Mucosa of rectum (tissue), 2 donors: ENCODE measurements at regions not wholly inside any gene's neighbourhood (a gene's known extent, or its start where the extent isn't known, plus 50 kb on each side); places are given as distances from the start of the nearest gene placed in this dataset.

ENCODE experiments used
- H3K27ac ChIP-seq, 2 donors: one replicate each; pipeline ENCODE4 v1.7.0; 2013; ENCODE audit warnings: inconsistent platforms in 2 of 2, low read depth in 2 of 2, low read length in 2 of 2
- H3K27me3 ChIP-seq, 2 donors: one replicate each; pipeline ENCODE4 v1.7.0; 2013; ENCODE audit warnings: low read length in 2 of 2; ENCODE audit not compliant: control insufficient read depth in 2 of 2, insufficient read depth in 2 of 2
- H3K36me3 ChIP-seq, 2 donors: one replicate each; pipeline ENCODE4 v1.7.0; 2013; ENCODE audit warnings: low read length in 2 of 2; ENCODE audit not compliant: control insufficient read depth in 2 of 2, insufficient read depth in 2 of 2
- H3K4me1 ChIP-seq, 2 donors: one replicate each; pipeline ENCODE4 v1.7.0; 2013; ENCODE audit warnings: low read length in 2 of 2, mild to moderate bottlenecking in 1 of 2; ENCODE audit not compliant: control insufficient read depth in 2 of 2, insufficient read depth in 2 of 2
- H3K4me3 ChIP-seq, 2 donors: one replicate each; pipeline ENCODE4 v1.7.0; 2013; ENCODE audit warnings: low read length in 2 of 2
- H3K9ac ChIP-seq, 2 donors: one replicate each; pipeline ENCODE4 v1.7.0; 2013; ENCODE audit warnings: low read length in 2 of 2, low read depth in 1 of 2, mild to moderate bottlenecking in 1 of 2
- H3K9me3 ChIP-seq, 2 donors: one replicate each; pipeline ENCODE4 v1.7.0; 2013; ENCODE audit warnings: low read length in 2 of 2; ENCODE audit not compliant: control insufficient read depth in 2 of 2
- donor health status: healthy.
- donor health status: Normal muscosa, but diverticular disease.

DNA sequence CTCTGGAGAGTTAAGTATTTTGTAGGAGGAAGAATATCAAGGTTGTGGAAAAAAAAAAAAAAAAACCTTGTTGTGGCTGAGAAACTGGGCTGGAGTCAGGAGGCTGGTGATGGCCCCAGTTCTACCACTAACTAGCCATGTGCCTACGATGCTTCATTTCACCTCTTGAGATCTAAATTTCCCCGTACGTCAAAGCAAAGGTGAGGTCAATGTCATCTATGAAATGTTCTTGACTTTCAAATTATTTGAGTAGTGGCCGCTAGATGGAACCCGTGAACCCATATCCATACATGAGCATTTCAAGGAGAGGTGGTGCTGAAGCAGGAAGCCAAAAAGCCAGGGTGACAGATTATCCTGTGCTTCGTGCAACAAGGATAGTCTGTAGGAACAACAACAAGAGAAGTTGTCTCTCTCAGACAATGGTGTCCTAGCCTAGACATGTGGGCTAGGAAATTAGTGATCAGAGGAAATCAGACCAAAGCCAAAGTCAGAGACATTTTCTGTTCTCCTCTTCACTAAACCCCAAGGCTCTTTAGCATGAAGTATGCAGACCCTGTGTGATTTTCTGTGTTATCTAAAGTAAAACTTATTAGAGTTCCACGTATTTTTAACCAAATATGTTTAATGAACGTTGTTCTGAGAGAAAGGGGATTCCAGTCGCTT, 95.5 kb upstream of the ETV6 start:
- no peaks in the 10 kb centered on the region for H3K36me3 ChIP-seq
- H3K27ac ChIP-seq: no peak overlapping the region
- peaks cover 3 to 8% of the 10 kb centered on the region in 2 donors for H3K4me1 ChIP-seq
- H3K27me3 ChIP-seq: no peaks in the 10 kb centered on the region
- no peak overlapping the region for H3K4me3 ChIP-seq
- H3K9me3 ChIP-seq: no peaks in the 10 kb centered on the region
- no peak overlapping the region for H3K9ac ChIP-seq

DNA sequence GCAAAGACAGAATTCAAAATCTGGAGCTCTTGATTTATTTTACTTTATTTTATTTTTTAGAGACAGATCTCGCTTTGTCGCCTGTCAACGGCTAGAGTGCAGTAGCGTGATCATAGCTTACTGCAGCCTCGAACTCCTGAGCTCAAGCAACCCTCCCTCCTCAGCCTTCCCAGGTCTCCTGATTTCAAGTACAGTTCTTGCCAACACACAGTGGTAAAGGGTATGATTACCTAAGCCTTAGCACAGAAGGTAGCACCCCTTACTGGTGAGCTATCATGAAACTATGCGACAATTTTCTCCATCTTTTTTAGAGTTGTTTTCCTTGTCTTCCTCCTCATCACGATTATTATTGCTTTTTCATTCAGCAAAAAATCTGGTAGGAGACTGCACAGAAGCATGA, 94.3 kb upstream of the ETV6 start:
- H3K27ac ChIP-seq: no peak overlapping the region
- H3K9ac ChIP-seq: no peak overlapping the region
- H3K9me3 ChIP-seq: no peaks in the 10 kb centered on the region
- no peaks in the 10 kb centered on the region for H3K27me3 ChIP-seq
- no peak overlapping the region for H3K4me3 ChIP-seq
- H3K4me1 ChIP-seq: peaks cover 3 to 8% of the 10 kb centered on the region in 2 donors
- H3K36me3 ChIP-seq: no peaks in the 10 kb centered on the region

DNA sequence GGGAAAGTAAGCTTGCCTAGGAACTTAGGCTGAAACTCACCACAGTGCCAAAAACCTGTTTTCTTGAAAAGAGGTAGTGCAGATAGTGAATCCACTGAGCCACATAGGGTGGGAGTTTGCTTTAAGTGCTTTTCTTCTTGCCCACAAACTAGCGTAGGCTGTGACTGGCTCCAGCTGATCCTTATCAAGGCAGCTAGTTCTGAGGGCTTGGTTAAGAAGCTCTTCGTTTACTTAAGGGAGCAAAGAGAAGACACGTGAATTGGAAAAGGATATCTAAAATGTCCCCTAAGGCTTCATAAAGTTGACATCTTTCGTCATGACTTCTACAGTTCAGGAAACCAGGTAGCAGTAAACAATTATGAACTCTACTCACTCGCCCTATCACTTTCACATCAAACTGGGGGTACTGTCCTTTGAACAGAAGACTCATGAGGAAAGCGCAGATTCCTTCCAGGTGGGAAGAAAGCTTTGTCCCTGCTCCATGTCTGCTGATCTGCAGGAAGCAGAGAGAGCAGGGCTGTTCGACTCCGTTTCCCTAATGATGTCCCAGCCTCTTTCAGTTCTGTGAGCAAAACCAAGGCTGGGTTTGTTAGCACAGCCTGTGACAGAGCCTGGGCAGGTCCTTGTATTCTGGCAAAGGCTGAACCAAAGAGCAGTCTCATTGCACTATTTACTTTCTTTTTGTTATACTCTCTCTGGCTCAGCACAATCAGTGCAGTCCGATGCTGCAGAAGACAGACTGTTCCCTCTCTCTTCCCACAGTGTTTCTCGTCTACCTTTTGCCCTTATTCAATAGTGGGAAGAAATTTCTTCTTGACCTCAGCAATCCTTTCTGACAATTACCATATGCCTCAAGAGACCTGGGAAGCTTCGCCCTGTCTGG, 93.5 kb upstream of the ETV6 start:
- Histone ChIP-seq H3K9ac (peak overlapping the region; percentile 5 to 56), H3K4me3 (peak overlapping the region; percentile 60 to 73)

DNA sequence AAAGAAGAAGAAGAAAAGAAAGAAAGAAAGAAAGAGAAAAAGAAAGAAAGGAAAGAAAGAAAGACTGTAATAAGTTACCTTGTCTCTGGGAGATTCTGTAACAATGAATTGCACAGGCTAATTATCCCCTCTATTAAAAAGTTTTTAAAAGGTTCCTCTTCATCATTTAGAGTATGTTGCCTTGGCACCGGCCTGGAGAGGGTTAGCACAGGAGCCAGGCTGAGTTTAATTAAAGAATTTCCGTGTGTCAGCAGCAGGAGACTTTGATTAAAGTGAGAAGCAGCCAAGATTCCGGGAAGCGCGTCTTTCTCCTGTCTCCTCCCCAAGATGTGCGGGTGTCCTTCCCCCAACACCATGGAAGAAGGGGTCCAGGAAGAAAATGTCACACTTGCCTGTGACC, 92.8 kb upstream of the ETV6 start:
- peak overlapping the region in 1 of 2 donors; percentile 60 for H3K4me3 ChIP-seq
- peaks cover 3 to 8% of the 10 kb centered on the region in 2 donors for H3K4me1 ChIP-seq
- H3K9ac ChIP-seq: no peak overlapping the region
- no peaks in the 10 kb centered on the region for H3K36me3 ChIP-seq
- no peaks in the 10 kb centered on the region for H3K27me3 ChIP-seq
- peak overlapping the region in 1 of 2 donors; percentile 3 for H3K27ac ChIP-seq
- H3K9me3 ChIP-seq: no peaks in the 10 kb centered on the region

More for the DNA sequence above, 93.5 kb upstream of the ETV6 start:
- Histone ChIP-seq H3K4me1 (peaks cover 3 to 8% of the 10 kb centered on the region in 2 donors), H3K27me3 (no peaks in the 10 kb centered on the region), H3K36me3 (no peaks in the 10 kb centered on the region), H3K27ac (peak overlapping the region; percentile 3 to 59), H3K9me3 (no peaks in the 10 kb centered on the region)

DNA sequence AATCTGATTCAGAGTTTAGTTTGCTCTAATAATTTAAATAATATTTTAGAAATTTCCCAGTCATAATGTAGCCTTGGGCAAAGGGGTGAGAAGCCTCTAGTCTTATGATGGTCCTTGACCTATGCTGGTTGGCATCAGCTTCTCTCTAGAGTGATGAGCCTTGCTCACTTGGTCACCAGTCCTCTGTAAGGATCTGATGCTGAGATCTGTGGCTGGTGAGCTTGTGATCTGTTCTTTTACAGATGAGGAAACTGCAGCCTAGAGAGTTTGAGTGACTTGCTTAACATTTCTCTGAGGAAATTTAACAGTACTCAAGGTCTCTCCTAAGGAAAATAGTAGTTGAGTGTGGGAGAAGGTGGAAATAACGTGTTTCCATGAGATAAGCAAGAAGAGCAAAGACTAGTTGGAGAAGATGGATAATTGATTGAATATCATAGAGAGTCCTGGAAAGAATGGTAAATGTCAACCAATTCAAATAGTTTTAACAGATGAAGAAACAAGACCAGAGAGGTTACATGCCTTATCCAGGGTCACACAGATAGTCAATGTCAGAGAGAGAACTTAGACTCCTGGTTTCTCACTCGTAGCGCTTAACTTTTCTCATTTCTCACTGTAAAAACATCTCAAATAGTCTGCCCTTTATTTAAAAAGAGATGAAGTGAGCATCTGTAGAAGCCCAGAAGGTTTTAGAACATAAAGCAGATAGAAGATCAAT, 89.7 kb upstream of the ETV6 start:
- Histone ChIP-seq H3K4me3 (no peak overlapping the region), H3K4me1 (peaks cover 0 to 8% of the 10 kb centered on the region in 2 donors), H3K36me3 (no peaks in the 10 kb centered on the region), H3K9me3 (no peaks in the 10 kb centered on the region), H3K27ac (no peak overlapping the region), H3K9ac (no peak overlapping the region), H3K27me3 (no peaks in the 10 kb centered on the region)

DNA sequence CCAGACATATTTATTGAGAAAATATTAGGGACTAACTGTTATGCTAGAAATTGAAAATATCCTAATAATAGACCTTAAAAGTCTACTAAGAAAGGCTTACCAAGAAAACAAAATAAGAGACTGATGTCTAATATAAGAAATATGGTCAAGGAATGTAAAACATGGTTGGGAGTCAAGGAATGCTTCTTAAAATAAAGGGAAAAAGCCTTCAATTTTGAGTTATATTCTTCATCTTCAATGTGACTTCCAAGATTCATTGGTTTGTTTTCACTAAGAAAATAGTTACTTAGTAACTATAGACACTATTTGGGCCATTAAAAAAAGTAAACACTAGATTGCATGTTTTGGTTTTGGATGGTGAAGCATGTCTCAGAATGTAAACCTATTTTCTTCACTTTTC, 88.1 kb upstream of the ETV6 start:
- H3K27me3 ChIP-seq: no peaks in the 10 kb centered on the region
- no peak overlapping the region for H3K27ac ChIP-seq
- H3K9me3 ChIP-seq: no peaks in the 10 kb centered on the region

DNA sequence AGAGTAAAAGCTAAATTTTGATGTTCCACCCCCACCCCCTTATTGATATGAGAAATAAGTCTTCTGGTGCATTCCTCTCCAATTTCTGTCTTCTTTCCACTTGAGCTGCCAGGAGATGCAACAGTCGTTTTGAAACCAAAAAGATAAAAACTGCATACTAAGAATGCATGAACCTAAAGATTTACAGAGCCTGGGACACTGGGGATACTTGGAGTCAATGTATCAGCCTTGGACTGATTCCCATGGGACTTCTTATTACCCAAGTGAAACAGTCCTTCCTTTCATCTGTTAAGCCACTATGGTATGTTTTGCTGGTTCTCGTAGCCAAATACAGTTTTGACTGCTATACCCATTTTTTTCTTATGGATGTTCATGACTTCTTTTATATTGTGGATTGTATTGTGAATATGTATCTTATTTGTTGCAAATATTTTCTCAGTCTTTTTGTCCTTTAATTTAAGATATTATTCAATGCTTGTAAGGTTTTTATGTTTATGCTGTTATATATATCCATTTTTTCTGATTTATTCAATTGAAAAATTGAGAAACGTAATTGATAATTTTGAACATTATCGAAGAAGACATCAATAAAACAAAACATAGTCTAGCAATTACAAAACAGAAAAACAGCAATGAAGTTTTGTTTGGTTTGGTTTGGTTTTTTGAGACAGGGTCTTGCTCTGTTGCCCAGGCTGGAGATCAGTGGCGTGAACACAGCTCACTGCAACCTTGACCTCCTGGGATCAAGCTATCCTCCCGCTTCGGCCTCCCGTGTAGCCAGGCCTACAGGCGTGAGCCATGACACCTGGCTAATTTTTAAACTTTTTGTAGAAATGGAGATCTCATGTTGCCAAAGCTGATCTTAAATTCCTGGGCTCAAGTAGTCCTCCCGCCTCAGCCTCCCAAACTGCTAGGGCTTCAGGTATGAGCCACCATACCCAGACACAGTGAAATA, 85.4 kb upstream of the ETV6 start:
- Histone ChIP-seq H3K36me3 (no peaks in the 10 kb centered on the region), H3K27me3 (no peaks in the 10 kb centered on the region), H3K4me1 (no peaks in the 10 kb centered on the region)

More for the DNA sequence above, 88.1 kb upstream of the ETV6 start:
- Histone ChIP-seq H3K9ac (no peak overlapping the region), H3K4me3 (no peak overlapping the region), H3K36me3 (no peaks in the 10 kb centered on the region), H3K4me1 (peaks cover 0 to under 1% of the 10 kb centered on the region in 2 donors)

DNA sequence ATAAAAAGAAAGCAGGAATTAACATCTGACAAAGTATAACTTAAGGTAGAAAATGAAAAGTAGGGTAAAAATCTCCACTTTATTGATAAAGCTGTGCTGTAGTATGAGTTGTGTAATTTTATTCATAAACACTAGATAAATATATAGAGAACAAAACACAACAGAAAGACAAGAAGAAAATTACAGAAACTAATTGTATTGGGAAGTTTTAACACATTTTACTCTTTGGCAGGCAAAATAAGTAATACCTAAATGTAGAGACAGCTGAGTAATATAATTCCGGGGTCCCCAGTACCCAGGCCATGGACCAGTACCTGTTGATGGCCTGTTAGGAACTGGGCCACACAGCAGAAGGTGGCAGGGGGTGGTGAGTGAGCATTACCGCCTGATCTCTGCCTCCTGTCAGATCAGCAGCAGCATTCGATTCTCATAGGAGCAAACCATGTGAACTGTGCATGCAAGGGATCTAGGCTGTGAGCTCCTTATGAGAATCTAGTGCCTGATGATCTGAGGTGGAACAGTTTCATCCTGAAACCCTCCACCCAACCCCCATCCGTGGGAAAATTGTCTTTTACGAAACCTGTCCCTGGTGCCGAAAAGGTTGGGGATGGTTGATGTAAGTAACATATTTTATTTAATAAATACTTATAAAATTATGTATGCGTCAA, 84.4 kb upstream of the ETV6 start:
- no peak overlapping the region for H3K4me3 ChIP-seq
- no peaks in the 10 kb centered on the region for H3K4me1 ChIP-seq
- H3K9ac ChIP-seq: no peak overlapping the region
- H3K36me3 ChIP-seq: no peaks in the 10 kb centered on the region
- H3K27ac ChIP-seq: no peak overlapping the region
- H3K27me3 ChIP-seq: no peaks in the 10 kb centered on the region
- H3K9me3 ChIP-seq: no peaks in the 10 kb centered on the region

More for the DNA sequence above, 85.4 kb upstream of the ETV6 start:
- H3K4me3 ChIP-seq: no peak overlapping the region
- H3K9ac ChIP-seq: no peak overlapping the region
- H3K27ac ChIP-seq: no peak overlapping the region
- no peaks in the 10 kb centered on the region for H3K9me3 ChIP-seq

DNA sequence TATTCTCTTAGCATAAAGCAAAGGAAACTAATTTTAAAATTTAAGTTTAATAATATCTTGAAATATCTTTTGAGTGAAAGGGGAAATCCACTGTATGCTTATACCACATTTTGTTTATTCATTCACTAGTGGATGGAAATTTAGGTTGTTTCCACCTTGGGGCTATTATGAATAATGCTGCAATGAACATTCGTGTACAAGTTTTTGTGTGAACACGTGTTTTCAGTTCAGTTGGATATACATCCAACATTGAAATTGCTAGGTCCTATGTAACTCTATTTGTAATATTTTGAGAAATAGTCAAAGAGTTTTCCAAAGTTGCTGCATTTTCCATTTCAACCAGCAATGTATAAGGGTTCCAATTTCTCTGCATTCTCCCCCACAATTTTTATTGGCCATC, 83.7 kb upstream of the ETV6 start:
- no peak overlapping the region for H3K9ac ChIP-seq
- H3K27me3 ChIP-seq: no peaks in the 10 kb centered on the region
- no peaks in the 10 kb centered on the region for H3K4me1 ChIP-seq
- H3K9me3 ChIP-seq: no peaks in the 10 kb centered on the region
- no peaks in the 10 kb centered on the region for H3K36me3 ChIP-seq
- H3K27ac ChIP-seq: no peak overlapping the region
- H3K4me3 ChIP-seq: no peak overlapping the region
